Endodermal cell (in vitro differentiated cells): ENCODE measurements at regions not wholly inside any gene's neighbourhood (a gene's known extent, or its start where the extent isn't known, plus 50 kb on each side); places are given as distances from the start of the nearest gene placed in this dataset.

Source experiments
- DNase-seq: peaks from one replicate; pipeline ENCODE4 v3.0.0-alpha.2; 2017
- H3K27ac ChIP-seq: 2 replicates; pipeline ENCODE4 v1.5.1; 2013; ENCODE audit warnings: mild to moderate bottlenecking, low read depth, low read length, moderate library complexity
- H3K27me3 ChIP-seq: 2 replicates; pipeline ENCODE4 v1.6.1; 2013; ENCODE audit warnings: mild to moderate bottlenecking, low read length, moderate library complexity; ENCODE audit not compliant: insufficient read depth, control insufficient read depth, poor library complexity, severe bottlenecking
- H3K36me3 ChIP-seq: 2 replicates; pipeline ENCODE4 v1.7.0; 2013; ENCODE audit warnings: mild to moderate bottlenecking, low read length, moderate library complexity; ENCODE audit not compliant: control insufficient read depth, insufficient read depth
- H3K4me1 ChIP-seq: one replicate; pipeline ENCODE4 v1.7.0; 2013; ENCODE audit warnings: low read length; ENCODE audit not compliant: control insufficient read depth, insufficient read depth
- H3K4me3 ChIP-seq: 2 replicates; pipeline ENCODE4 v1.5.1; 2013; ENCODE audit warnings: mild to moderate bottlenecking, low read length, moderate library complexity
- H3K9ac ChIP-seq: 2 replicates; pipeline ENCODE4 v1.6.1; 2013; ENCODE audit warnings: mild to moderate bottlenecking, low read length, moderate library complexity; ENCODE audit not compliant: poor library complexity, severe bottlenecking; ENCODE audit errors: extremely low read depth
- H3K9me3 ChIP-seq: 2 replicates; pipeline ENCODE4 v1.6.1; 2013; ENCODE audit warnings: mild to moderate bottlenecking, low read length, moderate library complexity; ENCODE audit not compliant: control insufficient read depth
- H3K27ac Mint-ChIP-seq: 2 replicates; pipeline ENCODE4 v1.8.0; 2020; ENCODE audit warnings: mixed read lengths
- H3K27me3 Mint-ChIP-seq: 2 replicates; pipeline ENCODE4 v1.8.0; 2021; ENCODE audit warnings: mild to moderate bottlenecking, mixed read lengths; ENCODE audit not compliant: insufficient read depth
- H3K36me3 Mint-ChIP-seq: 2 replicates; pipeline ENCODE4 v1.8.0; 2020; ENCODE audit warnings: low read depth, mixed read lengths
- H3K4me1 Mint-ChIP-seq: 2 replicates; pipeline ENCODE4 v1.8.0; 2020; ENCODE audit warnings: mixed read lengths
- H3K4me3 Mint-ChIP-seq: 2 replicates; pipeline ENCODE4 v1.8.0; 2020; ENCODE audit warnings: mild to moderate bottlenecking, moderate library complexity, mixed read lengths
- H3K9me3 Mint-ChIP-seq: 2 replicates; pipeline ENCODE4 v1.8.0; 2020; ENCODE audit warnings: mild to moderate bottlenecking, mixed read lengths
- CTCF ChIP-seq: fragments of 200-600 bp; sonication (generic); conservative IDR thresholded peaks from 2 replicates; pipeline ENCODE4 v1.5.0; 2021; ENCODE audit warnings: antibody characterized with exemption, mild to moderate bottlenecking
- WGBS, 2 experiments: methylation state at CpG; one replicate each; pipeline versions ENCODE4 v1.1.5 to v1.1.7; 2013; ENCODE audit warnings: missing lambda C conversion rate in 2 of 2, mixed read lengths in 1 of 2; ENCODE audit not compliant: insufficient coverage in 1 of 2, insufficient read length in 1 of 2; 5-methylcytosine and 5-hydroxymethylcytosine counted together

- H3K9me3 ChIP-seq = no peaks in the 10 kb centered on the region
- Mint-ChIP-seq H3K27me3 (no peaks in the 10 kb centered on the region), H3K4me3 (no peak overlapping the region), H3K27ac (no peak overlapping the region), H3K36me3 (no peaks in the 10 kb centered on the region), H3K4me1 (peaks cover 12% of the 10 kb centered on the region), H3K9me3 (no peaks in the 10 kb centered on the region)
- H3K9ac ChIP-seq = no peak overlapping the region
- no peak overlapping the region for H3K27ac ChIP-seq
- no peak overlapping the region for H3K4me3 ChIP-seq
- no peaks in the 10 kb centered on the region for H3K27me3 ChIP-seq
- peaks cover 4% of the 10 kb centered on the region for H3K4me1 ChIP-seq
- no peak for DNase-seq
- no peaks in the 10 kb centered on the region for H3K36me3 ChIP-seq
- TF ChIP-seq CTCF = no peak
Observed at GRCh38 chr5:51449026-51449425, 65.8 kb downstream of the ISL1 start.

GRCh38 chr5:51452562-51452961 is 69.3 kb downstream of the ISL1 start:
- no peaks in the 10 kb centered on the region for H3K36me3 Mint-ChIP-seq

GRCh38 chr5:51465165-51465564 is 81.9 kb downstream of the ISL1 start:
- H3K27ac ChIP-seq = no peak overlapping the region
- H3K9me3 ChIP-seq = no peaks in the 10 kb centered on the region
- no peak overlapping the region for H3K4me3 ChIP-seq
- H3K9ac ChIP-seq = no peak overlapping the region
- H3K36me3 Mint-ChIP-seq = no peaks in the 10 kb centered on the region
- peaks cover 6% of the 10 kb centered on the region for H3K4me1 Mint-ChIP-seq
- DNase-seq = no peak
- H3K4me1 ChIP-seq = no peaks in the 10 kb centered on the region
- TF ChIP-seq CTCF = no peak
- no peaks in the 10 kb centered on the region for H3K36me3 ChIP-seq
- no peak overlapping the region for H3K27ac Mint-ChIP-seq
- H3K27me3 ChIP-seq = no peaks in the 10 kb centered on the region
- WGBS, 2 experiments = 38 to 62% methylated on average over 2 to 3 of the region's 6 CpGs
- H3K27me3 Mint-ChIP-seq = peaks cover 2% of the 10 kb centered on the region
- no peaks in the 10 kb centered on the region for H3K9me3 Mint-ChIP-seq
- H3K4me3 Mint-ChIP-seq = no peak overlapping the region

More at GRCh38 chr5:51452562-51452961, 69.3 kb downstream of the ISL1 start:
- peaks cover under 1% of the 10 kb centered on the region for H3K9me3 Mint-ChIP-seq
- Histone ChIP-seq H3K4me3 (no peak overlapping the region), H3K9ac (no peak overlapping the region), H3K27ac (no peak overlapping the region), H3K9me3 (no peaks in the 10 kb centered on the region), H3K4me1 (no peaks in the 10 kb centered on the region), H3K27me3 (no peaks in the 10 kb centered on the region), H3K36me3 (no peaks in the 10 kb centered on the region)
- no peak overlapping the region for H3K27ac Mint-ChIP-seq
- TF ChIP-seq CTCF = no peak
- 90 to 96% methylated on average over 2 to 3 of the region's 3 CpGs for WGBS, 2 experiments
- H3K4me3 Mint-ChIP-seq = no peak overlapping the region
- H3K4me1 Mint-ChIP-seq = peaks cover 2% of the 10 kb centered on the region
- no peaks in the 10 kb centered on the region for H3K27me3 Mint-ChIP-seq
- no peak for DNase-seq
